K562 (cell line): ENCODE measurements at regions not wholly inside any gene's neighbourhood (a gene's known extent, or its start where the extent isn't known, plus 50 kb on each side); places are given as distances from the start of the nearest gene placed in this dataset.
"Not testable (repeated sequence)": the region's sequence is repeated elsewhere in the genome, so short reads cannot be mapped to it uniquely, and the experiment has no call there.

Experiments used
- MTA3 ChIP-seq: fragments of 450-650 bp; formaldehyde crosslinking; IDR thresholded peaks from 2 replicates; pipeline ENCODE4 v1.6.1; 2017; ENCODE audit warnings: mild to moderate bottlenecking, borderline replicate concordance
- RB1 ChIP-seq: fragments of 450-650 bp; IDR thresholded peaks from 2 replicates; pipeline ENCODE4 v1.6.1; 2017; ENCODE audit warnings: low read depth, mild to moderate bottlenecking
- TF ChIP-seq, protein P1 (sequence below): fragments of 250-450 bp; sonication (Bioruptor Pico); IDR thresholded peaks from 2 replicates; pipeline ENCODE4 v1.5.0; 2021; ENCODE audit warnings: mild to moderate bottlenecking, moderate library complexity

DNA sequence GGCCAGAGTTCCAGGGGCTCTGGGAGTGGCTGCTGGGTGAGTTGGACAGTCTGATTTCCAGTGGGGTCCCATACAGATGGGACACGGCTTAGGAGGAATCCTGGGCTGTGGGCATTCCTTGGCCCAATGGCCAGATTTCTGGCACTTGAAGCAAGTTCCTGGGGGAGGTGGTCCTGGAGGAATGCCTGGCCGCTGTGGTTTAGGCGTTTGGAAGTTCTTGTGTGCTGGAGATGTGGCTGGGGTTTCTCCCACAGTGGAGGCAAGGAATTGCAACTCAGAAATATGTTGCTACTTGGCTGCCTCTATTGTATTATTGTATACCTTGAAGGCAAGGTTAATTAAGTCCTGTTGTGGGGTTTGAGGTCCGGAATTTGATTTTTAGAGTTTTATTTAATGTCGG, 56.5 kb downstream of the BEX3 start:
- not testable (repeated sequence) for TF ChIP-seq MTA3, RB1
- TF ChIP-seq, protein P1, sequence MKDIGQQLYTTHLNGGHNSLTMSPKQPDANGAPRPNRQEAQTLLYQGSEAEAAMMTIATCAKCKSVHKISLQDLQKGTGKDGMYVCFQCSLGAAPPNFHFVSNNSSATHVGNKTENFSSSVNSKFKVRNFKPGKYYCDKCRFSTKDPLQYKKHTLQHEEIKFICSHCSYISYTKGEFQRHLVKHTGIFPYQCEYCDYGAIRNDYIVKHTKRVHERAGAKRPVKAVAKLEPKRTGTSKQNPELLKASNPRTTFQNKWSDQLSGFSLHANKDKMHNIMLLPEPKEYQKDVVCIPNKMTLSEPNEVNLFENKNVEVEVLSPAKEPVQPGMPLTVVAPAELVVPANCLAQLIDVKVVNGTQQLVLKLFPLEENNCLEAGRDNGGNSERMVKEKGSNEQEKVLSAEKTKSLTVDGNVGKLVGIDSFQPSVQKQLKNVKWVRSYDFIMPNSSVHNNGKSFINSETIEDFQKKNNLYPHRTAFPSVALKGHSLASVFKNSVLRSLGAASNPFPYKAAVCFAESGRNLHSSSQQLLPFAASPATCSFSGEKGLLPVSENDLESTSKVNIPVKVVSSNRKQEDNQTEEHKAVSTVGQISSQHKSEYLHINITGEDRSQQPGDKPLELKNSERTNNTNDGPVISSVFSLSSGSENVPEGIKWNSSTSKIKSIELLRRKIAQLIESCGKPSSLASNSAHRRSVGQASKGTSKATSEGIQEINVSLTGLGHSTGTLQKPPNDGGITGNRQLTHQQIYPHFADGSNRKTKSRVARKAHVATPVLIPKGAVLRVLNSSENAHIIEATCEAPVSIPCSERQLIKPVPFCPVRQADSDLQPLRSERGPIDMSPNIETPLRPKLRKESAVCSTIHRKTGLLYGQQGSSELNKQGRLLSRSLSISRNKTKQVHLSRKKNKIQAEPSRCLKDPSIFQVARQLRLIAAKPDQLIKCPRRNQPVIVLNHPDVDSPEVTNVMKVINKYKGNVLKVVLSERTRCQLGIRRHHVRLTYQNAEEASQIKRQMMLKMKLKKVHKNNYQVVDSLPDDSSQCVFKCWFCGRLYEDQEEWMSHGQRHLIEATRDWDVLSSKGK (CRISPR knock-in tag): not testable (repeated sequence)
